ENCODE measurements at regions not wholly inside any gene's neighbourhood (a gene's known extent, or its start where the extent isn't known, plus 50 kb on each side); places are given as distances from the start of the nearest gene placed in this dataset.
A peak's percentile ranks its signal among the peaks of the same experiment; 100 is the strongest.

DNA sequence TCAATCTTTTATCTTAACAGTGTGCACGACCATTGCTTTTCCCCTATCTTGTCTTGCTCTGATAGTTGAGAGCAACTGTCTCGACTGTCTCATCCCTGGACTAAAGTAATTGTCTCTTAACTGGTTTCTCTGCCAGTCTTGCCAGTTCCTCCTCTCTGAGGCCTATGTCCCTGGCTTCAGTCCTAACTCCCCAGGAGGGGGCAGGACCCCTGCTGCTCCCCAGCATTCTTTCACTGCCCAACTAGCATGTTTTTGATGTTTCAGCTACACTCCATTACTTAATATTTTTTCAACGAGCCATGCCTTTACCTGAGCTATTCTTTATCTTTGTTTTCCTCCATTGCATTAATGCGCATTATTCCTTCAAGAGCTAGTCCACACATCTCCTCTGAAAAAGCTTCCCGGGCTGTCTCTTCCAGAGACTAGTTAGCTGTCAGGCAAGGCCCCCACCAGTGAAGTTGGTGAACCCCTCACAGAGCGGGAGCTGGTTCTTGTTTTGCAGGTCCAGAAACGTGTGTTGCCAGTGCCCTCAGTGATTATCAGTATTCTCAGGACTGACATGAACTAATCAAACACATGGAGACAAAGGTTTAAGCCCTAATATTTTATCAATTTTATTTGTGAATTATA, 291.7 kb upstream of the KCNN2 start:
- H3K56ac ChIP-seq (ENCODE audit: insufficient read length, low read depth, low read length) = no peak overlapping the region
- H3K4me3 Mint-ChIP-seq = no peak overlapping the region
- no peak overlapping the region for H2BK120ac ChIP-seq (ENCODE audit: low read depth, low read length, poor library complexity, severe bottlenecking)
- no peak for DNase-seq
- no peaks in the 10 kb centered on the region for H3K27me3 ChIP-seq (ENCODE audit: insufficient read depth, low read length)
- H4K20me1 ChIP-seq (ENCODE audit: control insufficient read depth, insufficient read depth, insufficient read length) = no peaks in the 10 kb centered on the region
- no peak overlapping the region for H3K23ac ChIP-seq (ENCODE audit: insufficient read length, low read depth, low read length)
- H3K4me1 ChIP-seq (ENCODE audit: insufficient read depth, low read length) = no peaks in the 10 kb centered on the region
- no peaks in the 10 kb centered on the region for H3K9me3 Mint-ChIP-seq
- no peak overlapping the region for H3K27ac ChIP-seq (ENCODE audit: insufficient read length, low read depth, low read length)
- H2BK12ac ChIP-seq (ENCODE audit: insufficient read length, low read depth, low read length) = no peak overlapping the region
- H2BK5ac ChIP-seq (ENCODE audit: insufficient read length, low read length) = no peak overlapping the region
- no peak overlapping the region for H4K5ac ChIP-seq (ENCODE audit: insufficient read length, low read depth, low read length)
- no peak overlapping the region for H4K8ac ChIP-seq (replicated peaks; ENCODE audit: insufficient read length, low read depth, low read length)
- no peak overlapping the region for H3K4ac ChIP-seq (ENCODE audit: low read depth, low read length)
- H3K27me3 Mint-ChIP-seq (ENCODE audit: low read depth) = no peaks in the 10 kb centered on the region
- no peak overlapping the region for H3K4me2 ChIP-seq (ENCODE audit: insufficient read depth, insufficient read length, low read length)
- H3K36me3 Mint-ChIP-seq (ENCODE audit: insufficient read depth in 1 of 3, low read depth in 3 of 3) = no peaks in the 10 kb centered on the region
- H2AK5ac ChIP-seq (ENCODE audit: insufficient read length, low read length) = no peak overlapping the region
- WGBS (ENCODE audit: extremely low coverage, insufficient read length, low lambda C conversion rate) = no CpG with 5 or more reads among the region's 7 CpGs
- no peak overlapping the region for H3K9ac ChIP-seq (ENCODE audit: extremely low read depth, insufficient read length, low read length)
- H3K18ac ChIP-seq (ENCODE audit: insufficient read length, low read depth, low read length) = no peak overlapping the region
- H3K27ac Mint-ChIP-seq = peak overlapping the region in 2 of 3 experiments; percentile 15 to 44; a peak in 3 of 7 replicates
- no peaks in the 10 kb centered on the region for H3K79me1 ChIP-seq (ENCODE audit: insufficient read depth, low read depth, low read length, poor library complexity, severe bottlenecking)
- no peak overlapping the region for H2AFZ ChIP-seq (ENCODE audit: low read length)
- no peak overlapping the region for H3K14ac ChIP-seq (ENCODE audit: insufficient read depth, low read length)
- H2BK15ac ChIP-seq (ENCODE audit: low read depth, low read length) = no peak overlapping the region
- H4K91ac ChIP-seq (ENCODE audit: insufficient read length, low read depth, low read length) = no peak overlapping the region
- no peak overlapping the region for H2BK20ac ChIP-seq (ENCODE audit: low read depth, low read length, poor library complexity, severe bottlenecking)
- no peaks in the 10 kb centered on the region for H3K9me3 ChIP-seq (ENCODE audit: control insufficient read depth, low read depth, low read length)
- no peaks in the 10 kb centered on the region for H3K79me2 ChIP-seq (ENCODE audit: insufficient read depth, low read length)
- TF ChIP-seq, protein P1, sequence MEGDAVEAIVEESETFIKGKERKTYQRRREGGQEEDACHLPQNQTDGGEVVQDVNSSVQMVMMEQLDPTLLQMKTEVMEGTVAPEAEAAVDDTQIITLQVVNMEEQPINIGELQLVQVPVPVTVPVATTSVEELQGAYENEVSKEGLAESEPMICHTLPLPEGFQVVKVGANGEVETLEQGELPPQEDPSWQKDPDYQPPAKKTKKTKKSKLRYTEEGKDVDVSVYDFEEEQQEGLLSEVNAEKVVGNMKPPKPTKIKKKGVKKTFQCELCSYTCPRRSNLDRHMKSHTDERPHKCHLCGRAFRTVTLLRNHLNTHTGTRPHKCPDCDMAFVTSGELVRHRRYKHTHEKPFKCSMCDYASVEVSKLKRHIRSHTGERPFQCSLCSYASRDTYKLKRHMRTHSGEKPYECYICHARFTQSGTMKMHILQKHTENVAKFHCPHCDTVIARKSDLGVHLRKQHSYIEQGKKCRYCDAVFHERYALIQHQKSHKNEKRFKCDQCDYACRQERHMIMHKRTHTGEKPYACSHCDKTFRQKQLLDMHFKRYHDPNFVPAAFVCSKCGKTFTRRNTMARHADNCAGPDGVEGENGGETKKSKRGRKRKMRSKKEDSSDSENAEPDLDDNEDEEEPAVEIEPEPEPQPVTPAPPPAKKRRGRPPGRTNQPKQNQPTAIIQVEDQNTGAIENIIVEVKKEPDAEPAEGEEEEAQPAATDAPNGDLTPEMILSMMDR (conservative IDR thresholded peaks at IDR 0.05) = no peak
- H3K4me1 Mint-ChIP-seq = peaks cover 12 to 13% of the 10 kb centered on the region in 2 experiments
- H3T11ph ChIP-seq (ENCODE audit: low read length) = no peak overlapping the region
- no peaks in the 10 kb centered on the region for H3K23me2 ChIP-seq (ENCODE audit: insufficient read length, low read depth, low read length, poor library complexity, severe bottlenecking)
